Neural cell (in vitro differentiated cells): ENCODE measurements at regions not wholly inside any gene's neighbourhood (a gene's known extent, or its start where the extent isn't known, plus 50 kb on each side); places are given as distances from the start of the nearest gene placed in this dataset.

Source experiments
- H2AFZ ChIP-seq: fragments of 200-600, 300-800 bp; sonication (generic), shearing (Covaris generic); 2 replicates; pipeline ENCODE4 v1.6.0; 2014; ENCODE audit warnings: low read depth, mild to moderate bottlenecking, antibody characterized with exemption, low read length, moderate library complexity
- H3F3A ChIP-seq: fragments of 200-600 bp; shearing (Covaris generic); 2 replicates; pipeline ENCODE4 v1.6.1; 2016; ENCODE audit warnings: mild to moderate bottlenecking, moderate library complexity, mixed read lengths, antibody characterized with exemption, low read length; ENCODE audit not compliant: insufficient read depth, poor library complexity, severe bottlenecking
- H3K27ac ChIP-seq: fragments of 200-600, 300-800 bp; sonication (generic), shearing (Covaris generic); 2 replicates; pipeline ENCODE4 v1.5.1; 2014; ENCODE audit warnings: mild to moderate bottlenecking, low read length, moderate library complexity
- H3K27me3 ChIP-seq: fragments of 300-800, 200-600 bp; sonication (generic), shearing (Covaris generic); 2 replicates; pipeline ENCODE4 v1.6.0; 2014; ENCODE audit warnings: mild to moderate bottlenecking, low read depth, low read length, moderate library complexity; ENCODE audit not compliant: insufficient read depth
- H3K36me3 ChIP-seq: fragments of 300-800, 200-600 bp; sonication (generic), shearing (Covaris generic); 2 replicates; pipeline ENCODE4 v1.5.1; 2014; ENCODE audit warnings: mild to moderate bottlenecking, antibody characterized with exemption, low read length, moderate library complexity; ENCODE audit not compliant: insufficient read depth
- H3K4me2 ChIP-seq: fragments of 300-800, 200-600 bp; sonication (generic), shearing (Covaris generic); 2 replicates; pipeline ENCODE4 v1.6.0; 2014; ENCODE audit warnings: mild to moderate bottlenecking, low read length
- H3K4me3 ChIP-seq: fragments of 300-800, 200-600 bp; sonication (generic), shearing (Covaris generic); 2 replicates; pipeline ENCODE4 v1.5.1; 2014; ENCODE audit warnings: mild to moderate bottlenecking, low read length, moderate library complexity
- H3K79me2 ChIP-seq: fragments of 200-600 bp; shearing (Covaris generic); replicated peaks from 2 replicates; pipeline ENCODE4 v1.6.0; 2014; ENCODE audit warnings: mild to moderate bottlenecking, low read length, moderate library complexity; ENCODE audit not compliant: insufficient read depth
- H3K9ac ChIP-seq: fragments of 300-800, 200-600 bp; sonication (generic), shearing (Covaris generic); 2 replicates; pipeline ENCODE4 v1.6.1; 2016; ENCODE audit warnings: mild to moderate bottlenecking, low read length, mixed read lengths
- H3K9me2 ChIP-seq: fragments of 200-600 bp; shearing (Covaris generic); 2 replicates; pipeline ENCODE4 v1.6.1; 2016; ENCODE audit warnings: mild to moderate bottlenecking, low read length, mixed read lengths; ENCODE audit not compliant: insufficient read depth
- H3K9me3 ChIP-seq: fragments of 200-600, 300-800 bp; sonication (generic), shearing (Covaris generic); 2 replicates; pipeline ENCODE4 v1.6.1; 2016; ENCODE audit warnings: mild to moderate bottlenecking, mixed run types, low read length, moderate library complexity, mixed read lengths
- H4K20me1 ChIP-seq: fragments of 200-600 bp; shearing (Covaris generic); 2 replicates; pipeline ENCODE4 v1.6.1; 2016; ENCODE audit warnings: mild to moderate bottlenecking, mixed run types; ENCODE audit not compliant: insufficient read depth
- EP300 ChIP-seq: fragments of 450-650 bp; conservative IDR thresholded peaks from 2 replicates; pipeline ENCODE4 v1.6.1; 2014; ENCODE audit warnings: antibody characterized with exemption, mild to moderate bottlenecking, moderate library complexity; ENCODE audit not compliant: poor library complexity, severe bottlenecking
- EZH2 ChIP-seq: fragments of 200-600, 300-800 bp; shearing (Covaris generic), sonication (generic); IDR thresholded peaks from 2 replicates; pipeline ENCODE4 v1.6.1; 2014; ENCODE audit warnings: antibody characterized with exemption, low read length, borderline replicate concordance, mild to moderate bottlenecking; ENCODE audit not compliant: insufficient read depth, poor library complexity, severe bottlenecking
- MXI1 ChIP-seq: fragments of 450-650 bp; conservative IDR thresholded peaks from 2 replicates; pipeline ENCODE4 v1.6.1; 2014; ENCODE audit warnings: antibody characterized with exemption, mild to moderate bottlenecking; ENCODE audit not compliant: poor library complexity, severe bottlenecking
- POLR2AphosphoS5 ChIP-seq: IDR thresholded peaks from 2 replicates; pipeline ENCODE4 v1.6.1; 2012
- RAD21 ChIP-seq: fragments of 450-650 bp; conservative IDR thresholded peaks from 2 replicates; pipeline ENCODE4 v1.6.1; 2014; ENCODE audit warnings: antibody characterized with exemption, mild to moderate bottlenecking, moderate library complexity
- REST ChIP-seq: IDR thresholded peaks from 2 replicates; pipeline ENCODE4 v1.6.1; 2012; ENCODE audit warnings: borderline replicate concordance
- SMC3 ChIP-seq: fragments of 450-650 bp; conservative IDR thresholded peaks from 2 replicates; pipeline ENCODE4 v1.6.1; 2014; ENCODE audit warnings: antibody characterized with exemption, mild to moderate bottlenecking, moderate library complexity; ENCODE audit not compliant: poor library complexity
- TAF1 ChIP-seq: IDR thresholded peaks from 2 replicates; pipeline ENCODE4 v1.6.1; 2012; ENCODE audit warnings: low read depth
- TF ChIP-seq, protein P1 (sequence below): fragments of 450-650 bp; IDR thresholded peaks from 2 replicates; pipeline ENCODE4 v1.5.1; 2014; ENCODE audit warnings: antibody characterized with exemption, mild to moderate bottlenecking, moderate library complexity; ENCODE audit not compliant: poor library complexity, severe bottlenecking

GRCh38 chr10:65358565-65358964, 1567.3 kb upstream of the LRRTM3 start:
- Histone ChIP-seq H2AFZ (no peak overlapping the region), H3F3A (no peaks in the 10 kb centered on the region), H3K9ac (no peak overlapping the region), H3K9me3 (no peaks in the 10 kb centered on the region), H3K27me3 (no peaks in the 10 kb centered on the region), H3K79me2 (no peaks in the 10 kb centered on the region), H3K4me3 (no peak overlapping the region), H3K27ac (no peak overlapping the region), H4K20me1 (no peaks in the 10 kb centered on the region), H3K9me2 (no peaks in the 10 kb centered on the region), H3K4me2 (no peak overlapping the region), H3K36me3 (no peaks in the 10 kb centered on the region)
- TF ChIP-seq MXI1 (no peak), RAD21 (no peak), EP300 (no peak), SMC3 (no peak), TAF1 (no peak)

DNA sequence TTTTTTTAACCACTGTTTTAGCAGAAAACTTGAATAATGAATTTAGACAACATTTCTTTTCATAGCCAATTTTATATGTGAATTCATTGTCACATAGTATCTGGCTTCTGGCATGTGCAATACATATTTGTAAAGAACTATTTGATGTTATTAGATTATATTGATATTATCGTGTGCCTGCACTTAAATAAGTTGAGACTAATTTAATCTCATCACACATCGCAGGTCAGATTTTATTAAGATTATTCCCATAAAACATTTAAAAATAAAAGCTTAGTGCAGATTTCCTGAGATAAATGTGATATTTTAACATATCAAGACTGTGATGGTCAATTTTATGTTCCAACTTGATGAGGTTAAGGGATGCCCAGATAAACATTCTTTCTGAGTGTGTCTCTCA, 1565.3 kb upstream of the LRRTM3 start:
- Histone ChIP-seq H2AFZ (no peak overlapping the region), H3K4me2 (no peak overlapping the region), H3K27me3 (no peaks in the 10 kb centered on the region), H3K9ac (no peak overlapping the region), H3K27ac (no peak overlapping the region), H3K9me2 (no peaks in the 10 kb centered on the region), H4K20me1 (no peaks in the 10 kb centered on the region), H3K9me3 (no peaks in the 10 kb centered on the region), H3K4me3 (no peak overlapping the region), H3K79me2 (no peaks in the 10 kb centered on the region), H3F3A (no peaks in the 10 kb centered on the region), H3K36me3 (no peaks in the 10 kb centered on the region)
- TF ChIP-seq RAD21, result no peak
- TF ChIP-seq MXI1, result no peak
- no peak for TF ChIP-seq REST
- TF ChIP-seq EZH2, result no peak
- TF ChIP-seq, protein P1, sequence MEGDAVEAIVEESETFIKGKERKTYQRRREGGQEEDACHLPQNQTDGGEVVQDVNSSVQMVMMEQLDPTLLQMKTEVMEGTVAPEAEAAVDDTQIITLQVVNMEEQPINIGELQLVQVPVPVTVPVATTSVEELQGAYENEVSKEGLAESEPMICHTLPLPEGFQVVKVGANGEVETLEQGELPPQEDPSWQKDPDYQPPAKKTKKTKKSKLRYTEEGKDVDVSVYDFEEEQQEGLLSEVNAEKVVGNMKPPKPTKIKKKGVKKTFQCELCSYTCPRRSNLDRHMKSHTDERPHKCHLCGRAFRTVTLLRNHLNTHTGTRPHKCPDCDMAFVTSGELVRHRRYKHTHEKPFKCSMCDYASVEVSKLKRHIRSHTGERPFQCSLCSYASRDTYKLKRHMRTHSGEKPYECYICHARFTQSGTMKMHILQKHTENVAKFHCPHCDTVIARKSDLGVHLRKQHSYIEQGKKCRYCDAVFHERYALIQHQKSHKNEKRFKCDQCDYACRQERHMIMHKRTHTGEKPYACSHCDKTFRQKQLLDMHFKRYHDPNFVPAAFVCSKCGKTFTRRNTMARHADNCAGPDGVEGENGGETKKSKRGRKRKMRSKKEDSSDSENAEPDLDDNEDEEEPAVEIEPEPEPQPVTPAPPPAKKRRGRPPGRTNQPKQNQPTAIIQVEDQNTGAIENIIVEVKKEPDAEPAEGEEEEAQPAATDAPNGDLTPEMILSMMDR, result no peak
- TF ChIP-seq TAF1, result no peak
- TF ChIP-seq SMC3, result no peak
- no peak for TF ChIP-seq POLR2AphosphoS5
- TF ChIP-seq EP300, result no peak

DNA sequence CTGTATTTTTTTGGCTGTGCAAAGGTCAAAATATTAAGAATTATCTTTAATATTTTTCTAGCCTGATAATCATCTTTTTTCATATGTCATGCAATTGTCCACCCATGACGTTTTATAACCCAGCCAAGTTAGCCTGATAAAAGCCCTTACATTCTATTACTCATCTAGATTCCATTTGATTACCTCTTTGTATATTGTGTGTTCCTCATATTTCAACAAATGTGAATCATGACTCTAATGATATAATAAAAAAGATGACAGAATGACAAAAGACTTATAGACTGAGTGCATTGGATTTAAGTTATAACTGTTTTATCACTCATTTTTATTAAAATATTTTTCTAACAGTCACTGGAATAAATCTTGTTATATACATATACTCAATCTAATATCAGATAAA, 1560.0 kb upstream of the LRRTM3 start:
- Histone ChIP-seq H3K4me2 (no peak overlapping the region), H3K27me3 (no peaks in the 10 kb centered on the region), H3K79me2 (no peaks in the 10 kb centered on the region), H3F3A (no peaks in the 10 kb centered on the region), H4K20me1 (no peaks in the 10 kb centered on the region), H2AFZ (no peak overlapping the region), H3K4me3 (no peak overlapping the region), H3K9me2 (no peaks in the 10 kb centered on the region), H3K36me3 (no peaks in the 10 kb centered on the region), H3K27ac (no peak overlapping the region), H3K9ac (no peak overlapping the region), H3K9me3 (no peaks in the 10 kb centered on the region)
- TF ChIP-seq EZH2 (no peak), MXI1 (no peak), POLR2AphosphoS5 (no peak), REST (no peak), RAD21 (no peak), SMC3 (no peak), TAF1 (no peak), EP300 (no peak)
- TF ChIP-seq, protein P1, result no peak
